K562 (cell line): ENCODE measurements at regions not wholly inside any gene's neighbourhood (a gene's known extent, or its start where the extent isn't known, plus 50 kb on each side); places are given as distances from the start of the nearest gene placed in this dataset.
"Not testable (repeated sequence)": the region's sequence is repeated elsewhere in the genome, so short reads cannot be mapped to it uniquely, and the experiment has no call there.

ENCODE experiments used
- CBX2 ChIP-seq: fragments of 200-600 bp; sonication (generic); IDR thresholded peaks from one replicate; pipeline ENCODE4 v1.6.1; 2012; ENCODE audit warnings: mild to moderate bottlenecking, low read length, inconsistent platforms; ENCODE audit not compliant: insufficient read depth, poor library complexity, severe bottlenecking
- TF ChIP-seq, protein P1 (sequence below), 3 experiments: IDR thresholded peaks in 2 of 3; conservative IDR thresholded peaks in 1 of 3; 2 replicates each; pipeline ENCODE4 v1.5.1; 2011 to 2012; ENCODE audit warnings: low read length in 3 of 3, mild to moderate bottlenecking in 3 of 3, control low read depth in 2 of 3, improper control_type of control experiment in 1 of 3, inconsistent platforms in 1 of 3, low read depth in 1 of 3, mixed read lengths in 1 of 3, moderate library complexity in 1 of 3; ENCODE audit not compliant: insufficient read depth in 2 of 3

DNA sequence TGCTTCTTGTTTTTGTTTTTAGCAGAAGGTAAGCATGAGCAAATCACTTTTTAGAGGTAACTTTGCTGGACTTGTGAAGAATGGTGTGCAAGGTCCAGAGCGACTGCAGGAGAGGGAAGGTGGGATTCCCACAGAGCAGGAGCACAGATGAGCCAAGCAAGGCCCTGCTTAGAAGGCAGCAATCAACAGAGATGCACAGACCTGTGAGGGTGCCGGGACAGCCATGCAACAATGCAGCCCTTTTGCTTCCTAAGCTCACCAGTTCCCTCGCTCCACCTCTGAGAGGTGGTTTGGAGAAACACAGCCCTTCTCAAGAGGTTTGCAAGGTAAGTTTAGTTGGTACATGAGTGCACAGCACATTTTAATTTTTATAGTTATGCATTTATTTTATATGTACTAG is 85.1 kb upstream of the FBXO28 start:
- not testable (repeated sequence) for TF ChIP-seq CBX2
- TF ChIP-seq, protein P1, sequence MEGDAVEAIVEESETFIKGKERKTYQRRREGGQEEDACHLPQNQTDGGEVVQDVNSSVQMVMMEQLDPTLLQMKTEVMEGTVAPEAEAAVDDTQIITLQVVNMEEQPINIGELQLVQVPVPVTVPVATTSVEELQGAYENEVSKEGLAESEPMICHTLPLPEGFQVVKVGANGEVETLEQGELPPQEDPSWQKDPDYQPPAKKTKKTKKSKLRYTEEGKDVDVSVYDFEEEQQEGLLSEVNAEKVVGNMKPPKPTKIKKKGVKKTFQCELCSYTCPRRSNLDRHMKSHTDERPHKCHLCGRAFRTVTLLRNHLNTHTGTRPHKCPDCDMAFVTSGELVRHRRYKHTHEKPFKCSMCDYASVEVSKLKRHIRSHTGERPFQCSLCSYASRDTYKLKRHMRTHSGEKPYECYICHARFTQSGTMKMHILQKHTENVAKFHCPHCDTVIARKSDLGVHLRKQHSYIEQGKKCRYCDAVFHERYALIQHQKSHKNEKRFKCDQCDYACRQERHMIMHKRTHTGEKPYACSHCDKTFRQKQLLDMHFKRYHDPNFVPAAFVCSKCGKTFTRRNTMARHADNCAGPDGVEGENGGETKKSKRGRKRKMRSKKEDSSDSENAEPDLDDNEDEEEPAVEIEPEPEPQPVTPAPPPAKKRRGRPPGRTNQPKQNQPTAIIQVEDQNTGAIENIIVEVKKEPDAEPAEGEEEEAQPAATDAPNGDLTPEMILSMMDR (IDR thresholded peaks at IDR 0.05 in 2 of 3, conservative IDR thresholded peaks at IDR 0.05 in 1 of 3; ENCODE audit: insufficient read depth in 2 of 3, low read depth in 1 of 3, low read length in 3 of 3) = not testable (repeated sequence)
